Left lobe of liver (tissue), 2 donors: ENCODE measurements at regions not wholly inside any gene's neighbourhood (a gene's known extent, or its start where the extent isn't known, plus 50 kb on each side); places are given as distances from the start of the nearest gene placed in this dataset.

Source experiments
- ATAC-seq: fragments of 200-7000 bp; cut with Tn5 transposase; one replicate; pipeline ENCODE4 v1.9.1; 2020; ENCODE audit warnings: mild to moderate bottlenecking, moderate library complexity
- DNase-seq: peaks from one replicate; pipeline ENCODE4 v3.0.0-alpha.2; 2020; ENCODE audit warnings: low spot score
- donor health status: DM: no; HTN: no; CAD: no; lungs with moderate emphysema.
- donor health status: DM: no; HTN: yes; CAD: no.

- DNase-seq (no peak), ATAC-seq (peak; percentile 31)
Measured at GRCh38 chr6:113796038-113796437, 61.1 kb upstream of the MARCKS start.

DNA sequence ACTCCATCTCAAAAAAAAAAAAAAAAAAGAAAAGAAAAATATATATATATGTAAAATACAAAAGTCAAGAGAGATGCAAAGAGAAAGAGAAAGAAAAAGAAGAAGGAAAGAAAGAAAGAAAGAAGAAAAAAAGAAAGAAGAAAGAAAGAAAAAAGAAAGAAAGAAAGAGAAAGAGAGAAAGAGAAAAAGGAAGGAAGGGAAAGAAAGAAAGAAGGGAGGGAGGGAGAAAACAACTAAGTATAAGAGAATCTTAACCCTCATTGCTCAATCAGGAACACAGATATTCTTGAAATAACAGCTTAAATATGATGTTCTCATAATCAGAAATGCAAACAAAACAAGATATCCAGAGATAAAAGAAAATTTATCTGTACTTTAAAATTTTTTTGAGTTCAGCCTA is 54.4 kb upstream of the MARCKS start:
- ATAC-seq (no peak), DNase-seq (no peak)

GRCh38 chr6:113805173-113805790 is 51.9 kb upstream of the MARCKS start:
- DNase-seq (no peak), ATAC-seq (no peak)

DNA sequence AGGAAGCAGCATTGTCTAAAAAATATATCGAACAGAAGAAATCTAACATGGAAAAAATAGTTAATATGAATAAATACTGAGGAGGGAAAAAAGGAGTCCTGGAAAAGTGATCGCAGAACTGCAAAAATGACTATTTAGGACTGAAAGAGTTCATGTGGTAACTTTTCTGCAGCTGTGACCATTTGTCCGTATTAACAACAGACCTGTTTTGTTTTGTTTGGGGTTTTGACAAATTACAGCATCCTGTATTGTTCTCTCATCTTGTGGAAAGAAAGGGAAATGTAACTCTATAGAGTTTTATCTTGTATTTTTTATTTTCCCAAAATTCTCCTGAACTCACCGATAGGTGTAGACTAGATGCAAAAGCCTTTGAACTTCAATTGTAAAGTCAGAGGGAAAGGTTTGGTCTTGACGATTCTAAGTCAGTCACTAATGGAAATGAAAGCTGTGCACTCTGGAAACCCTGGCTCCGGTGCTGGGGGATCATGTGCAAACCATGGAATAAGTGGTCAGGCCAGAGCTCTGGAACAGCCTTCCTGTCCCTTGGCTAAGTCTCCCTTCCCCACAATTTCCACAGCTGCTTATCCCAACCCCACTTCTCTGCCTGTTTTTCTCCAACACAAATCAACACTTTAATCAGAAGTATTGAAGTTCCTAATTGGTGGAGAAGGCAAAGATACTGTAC is 51.2 kb upstream of the MARCKS start:
- DNase-seq (no peak), ATAC-seq (no peak)
